OCI-LY1 (cell line): ENCODE measurements at regions not wholly inside any gene's neighbourhood (a gene's known extent, or its start where the extent isn't known, plus 50 kb on each side); places are given as distances from the start of the nearest gene placed in this dataset.

ENCODE experiments used
- H2AFZ ChIP-seq: fragments of 200-600 bp; sonication (generic), shearing (Covaris generic); 2 replicates; pipeline ENCODE4 v1.6.0; 2014; ENCODE audit warnings: antibody characterized with exemption, mild to moderate bottlenecking, low read length
- H3F3A ChIP-seq: fragments of 200-600 bp; sonication (generic), shearing (Covaris generic); 2 replicates; pipeline ENCODE4 v1.6.0; 2014; ENCODE audit warnings: mild to moderate bottlenecking, antibody characterized with exemption, low read length, moderate library complexity; ENCODE audit not compliant: insufficient read depth
- H3K27ac ChIP-seq: fragments of 200-600 bp; sonication (generic); 2 replicates; pipeline ENCODE4 v1.5.1; 2014; ENCODE audit warnings: low read length, mixed run types, mild to moderate bottlenecking, low read depth; ENCODE audit not compliant: poor library complexity, severe bottlenecking
- H3K27me3 ChIP-seq: fragments of 200-600 bp; sonication (generic); 2 replicates; pipeline ENCODE4 v1.6.0; 2014; ENCODE audit warnings: antibody characterized with exemption, mild to moderate bottlenecking, low read length, moderate library complexity; ENCODE audit not compliant: insufficient read depth
- H3K36me3 ChIP-seq: fragments of 200-600 bp; sonication (generic); 2 replicates; pipeline ENCODE4 v1.6.1; 2014; ENCODE audit warnings: mild to moderate bottlenecking, antibody characterized with exemption, low read length, moderate library complexity, mixed read lengths; ENCODE audit not compliant: insufficient read depth
- H3K4me1 ChIP-seq: fragments of 200-600 bp; sonication (generic); 2 replicates; pipeline ENCODE4 v1.5.1; 2014; ENCODE audit warnings: mild to moderate bottlenecking, low read length, moderate library complexity; ENCODE audit not compliant: insufficient read depth, severe bottlenecking
- H3K4me2 ChIP-seq: fragments of 200-600 bp; sonication (generic), shearing (Covaris generic); 2 replicates; pipeline ENCODE4 v1.6.1; 2014; ENCODE audit warnings: low read length
- H3K4me3 ChIP-seq: fragments of 200-600 bp; sonication (generic); 2 replicates; pipeline ENCODE4 v1.5.1; 2014; ENCODE audit warnings: low read length, low read depth, mild to moderate bottlenecking, mixed read lengths; ENCODE audit not compliant: poor library complexity, severe bottlenecking
- H3K79me2 ChIP-seq: fragments of 200-600 bp; shearing (Covaris generic); 2 replicates; pipeline ENCODE4 v1.6.1; 2016; ENCODE audit warnings: mixed run types, low read length, mixed read lengths; ENCODE audit not compliant: insufficient read depth
- H3K9ac ChIP-seq: fragments of 200-600 bp; sonication (generic), shearing (Covaris generic); 2 replicates; pipeline ENCODE4 v1.6.1; 2014; ENCODE audit warnings: mild to moderate bottlenecking, low read length, mixed read lengths
- H3K9me2 ChIP-seq: fragments of 200-600 bp; sonication (generic), shearing (Covaris generic); 2 replicates; pipeline ENCODE4 v1.6.1; 2014; ENCODE audit warnings: low read depth, mild to moderate bottlenecking, low read length, mixed read lengths
- H3K9me3 ChIP-seq: fragments of 200-600 bp; shearing (Covaris generic); 2 replicates; pipeline ENCODE4 v1.6.1; 2014; ENCODE audit warnings: low read length, mixed read lengths
- H4K20me1 ChIP-seq: fragments of 200-600 bp; sonication (generic), shearing (Covaris generic); 2 replicates; pipeline ENCODE4 v1.6.0; 2016; ENCODE audit warnings: mild to moderate bottlenecking, low read length; ENCODE audit not compliant: insufficient read depth
- CTCF ChIP-seq: fragments of 200-600 bp; sonication (generic), shearing (Covaris generic); IDR thresholded peaks from 2 replicates; pipeline ENCODE4 v1.5.1; 2017; ENCODE audit warnings: mild to moderate bottlenecking, antibody characterized with exemption, low read length, moderate library complexity, mixed read lengths
- EZH2 ChIP-seq: fragments of 200-600 bp; sonication (generic), shearing (Covaris generic); IDR thresholded peaks from 2 replicates; pipeline ENCODE4 v1.8.0; 2017; ENCODE audit warnings: borderline replicate concordance, mixed run types, mild to moderate bottlenecking, antibody characterized with exemption, low read length, moderate library complexity, mixed read lengths

- Histone ChIP-seq H3K79me2 (no peaks in the 10 kb centered on the region), H3K9me2 (no peaks in the 10 kb centered on the region), H3K27ac (no peak overlapping the region), H3K9ac (no peak overlapping the region), H2AFZ (no peak overlapping the region), H3F3A (no peaks in the 10 kb centered on the region), H3K9me3 (no peaks in the 10 kb centered on the region), H3K27me3 (no peaks in the 10 kb centered on the region), H3K4me3 (no peak overlapping the region), H3K4me1 (no peaks in the 10 kb centered on the region), H3K4me2 (no peak overlapping the region), H4K20me1 (no peaks in the 10 kb centered on the region), H3K36me3 (no peaks in the 10 kb centered on the region)
- TF ChIP-seq EZH2 (no peak), CTCF (no peak)
Measured at GRCh38 chr4:108328383-108328732, 159.6 kb upstream of the LEF1 start.

- Histone ChIP-seq H3F3A (no peaks in the 10 kb centered on the region), H3K36me3 (no peaks in the 10 kb centered on the region), H3K4me1 (no peaks in the 10 kb centered on the region), H3K9ac (no peak overlapping the region), H3K4me3 (no peak overlapping the region), H3K27me3 (no peaks in the 10 kb centered on the region), H3K27ac (no peak overlapping the region), H3K79me2 (no peaks in the 10 kb centered on the region), H3K9me3 (no peaks in the 10 kb centered on the region), H4K20me1 (no peaks in the 10 kb centered on the region), H3K4me2 (no peak overlapping the region), H3K9me2 (no peaks in the 10 kb centered on the region), H2AFZ (no peak overlapping the region)
- TF ChIP-seq EZH2: no peak
- TF ChIP-seq CTCF: no peak
Measured at GRCh38 chr4:108327642-108328382, 159.1 kb upstream of the LEF1 start.

GRCh38 chr4:108325561-108325960 is 156.8 kb upstream of the LEF1 start:
- no peaks in the 10 kb centered on the region for H3K27me3 ChIP-seq
- no peak overlapping the region for H3K9ac ChIP-seq
- no peak overlapping the region for H3K27ac ChIP-seq
- H3K79me2 ChIP-seq: no peaks in the 10 kb centered on the region
- no peak overlapping the region for H2AFZ ChIP-seq
- H3K4me3 ChIP-seq: no peak overlapping the region
- H3K9me3 ChIP-seq: no peaks in the 10 kb centered on the region
- no peaks in the 10 kb centered on the region for H4K20me1 ChIP-seq
- no peaks in the 10 kb centered on the region for H3K9me2 ChIP-seq
- H3F3A ChIP-seq: no peaks in the 10 kb centered on the region
- no peak for TF ChIP-seq CTCF
- no peak for TF ChIP-seq EZH2
- no peak overlapping the region for H3K4me2 ChIP-seq
- H3K4me1 ChIP-seq: no peaks in the 10 kb centered on the region
- H3K36me3 ChIP-seq: no peaks in the 10 kb centered on the region
